ENCODE measurements at regions not wholly inside any gene's neighbourhood (a gene's known extent, or its start where the extent isn't known, plus 50 kb on each side); places are given as distances from the start of the nearest gene placed in this dataset.

DNA sequence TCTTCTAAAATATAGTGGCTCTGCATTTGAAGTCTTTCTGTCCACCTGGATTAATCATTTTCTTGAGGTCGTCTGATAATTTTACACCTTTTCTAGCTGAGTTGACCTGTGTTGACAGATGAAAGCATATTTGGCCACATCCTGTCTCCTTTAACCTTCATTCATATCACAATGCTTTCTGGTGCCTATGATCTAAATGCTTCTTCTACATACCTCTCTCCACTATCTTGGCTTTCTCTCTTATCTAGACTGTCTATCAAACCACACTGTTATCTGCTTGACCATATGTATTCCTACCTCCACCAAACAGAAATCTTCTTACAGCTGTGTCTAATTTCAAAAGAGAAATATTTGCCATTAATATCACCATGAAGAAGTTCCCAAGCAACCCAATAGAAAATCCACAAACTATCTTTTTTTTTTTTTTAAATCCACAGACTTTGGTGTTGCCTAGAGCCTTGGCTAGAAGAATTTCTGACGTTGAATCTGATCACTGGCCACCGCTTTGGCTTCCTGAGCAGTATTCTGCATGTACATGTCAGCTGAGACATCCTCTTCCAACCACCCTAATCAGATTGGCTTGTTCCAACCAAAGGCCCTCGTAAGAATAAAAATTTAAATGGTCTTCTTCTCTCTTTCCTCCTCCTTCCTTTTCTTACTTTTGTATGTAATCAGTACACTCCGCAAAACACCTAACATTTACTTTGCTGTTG lies 66.3 kb upstream of the SP4 start:
- DNase-seq (ENCODE audit: low read depth) = no peak

DNA sequence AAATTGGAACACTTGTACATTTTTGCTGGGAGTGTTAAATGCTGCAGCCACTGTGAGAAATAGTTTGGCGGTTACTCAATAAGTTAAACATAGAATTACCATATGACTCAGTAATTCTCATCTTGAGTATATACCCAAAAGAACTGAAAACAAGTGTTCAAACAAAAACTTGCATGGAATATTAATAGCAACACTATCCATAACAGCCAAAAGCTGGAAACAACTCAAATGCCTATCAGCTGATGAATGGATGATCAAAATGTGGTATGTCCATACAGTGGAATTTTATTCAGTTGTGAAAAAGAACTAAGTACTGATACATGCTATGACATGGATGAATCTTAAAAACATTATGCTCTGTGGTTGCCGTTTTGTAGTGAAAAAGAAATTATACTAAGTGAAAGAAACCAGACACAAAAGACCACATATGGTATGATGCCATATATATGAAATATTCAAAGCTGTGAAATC lies 63.0 kb upstream of the SP4 start:
- DNase-seq (ENCODE audit: low read depth) = no peak

DNA sequence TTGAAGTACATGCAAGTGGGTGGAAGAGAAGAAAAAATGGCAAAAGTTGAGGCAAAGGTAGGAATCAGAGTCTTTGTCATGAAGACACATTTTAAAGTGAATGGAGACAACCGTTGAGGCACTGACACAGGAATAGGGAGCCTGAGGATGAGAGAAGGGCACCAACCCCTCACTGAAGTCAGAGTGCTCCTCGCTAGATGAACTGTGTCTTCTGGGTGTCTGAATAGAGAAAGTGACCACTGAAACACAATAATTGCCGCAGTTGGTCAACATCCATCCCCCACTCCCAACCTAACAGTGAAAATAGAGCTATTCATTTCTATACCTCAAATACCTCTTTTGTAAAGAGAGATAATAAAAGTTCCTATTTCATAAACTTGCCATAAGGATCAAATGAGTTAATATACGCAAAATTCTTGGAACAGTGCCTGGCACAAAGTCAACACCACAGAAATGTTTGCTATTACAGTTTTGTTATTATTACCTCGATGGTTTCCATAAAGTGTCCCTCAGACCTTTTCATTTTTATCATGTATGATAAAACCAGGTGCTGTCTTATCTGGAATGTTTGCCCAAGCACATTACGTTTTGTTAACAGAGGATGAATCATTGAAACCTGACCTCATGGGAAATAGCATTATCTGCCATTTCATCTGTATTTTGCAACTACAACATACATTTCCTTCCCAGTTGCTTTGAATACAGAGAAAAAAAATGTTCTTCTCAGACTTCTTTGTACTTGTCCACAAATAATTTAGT lies 61.8 kb upstream of the SP4 start:
- no peak for DNase-seq (ENCODE audit: low read depth)

DNA sequence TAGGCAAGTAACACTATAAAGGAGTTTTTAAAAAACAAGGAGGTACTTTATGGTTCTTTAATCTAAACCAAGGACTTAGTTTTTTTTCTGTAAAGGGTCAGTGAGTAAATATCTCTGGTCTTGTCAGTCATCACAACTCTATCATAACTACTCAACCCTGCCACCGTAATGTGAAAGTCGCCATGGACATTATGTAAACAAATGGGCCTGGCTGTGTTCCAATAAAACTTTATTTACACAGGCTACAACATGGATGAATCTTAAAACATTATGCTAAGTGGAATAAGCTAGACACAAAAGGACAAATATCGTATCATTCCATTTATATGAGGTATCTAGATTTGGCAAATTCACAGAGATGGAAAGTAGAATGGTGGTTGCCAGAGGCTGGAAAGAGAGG lies 60.8 kb upstream of the SP4 start:
- DNase-seq (ENCODE audit: low read depth) = no peak

DNA sequence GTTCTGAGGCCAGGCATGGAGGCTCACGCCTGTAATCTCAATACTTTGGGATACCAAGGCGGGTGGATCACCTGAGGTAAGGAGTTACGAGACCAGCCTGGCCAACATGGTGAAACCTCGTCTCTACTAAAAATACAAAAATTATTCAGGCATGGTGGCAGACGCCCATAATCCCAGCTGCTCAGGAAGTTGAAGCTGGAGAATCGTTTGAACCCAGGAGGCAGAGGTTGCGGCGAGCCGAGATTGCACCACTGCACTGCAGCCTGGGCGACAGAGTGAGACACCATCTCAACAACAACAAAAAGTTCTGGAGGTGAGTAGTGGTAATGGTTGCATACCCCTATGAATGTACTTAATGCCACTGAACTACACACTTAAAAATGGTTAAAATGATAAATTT lies 60.3 kb upstream of the SP4 start:
- DNase-seq (ENCODE audit: low read depth) = no peak

DNA sequence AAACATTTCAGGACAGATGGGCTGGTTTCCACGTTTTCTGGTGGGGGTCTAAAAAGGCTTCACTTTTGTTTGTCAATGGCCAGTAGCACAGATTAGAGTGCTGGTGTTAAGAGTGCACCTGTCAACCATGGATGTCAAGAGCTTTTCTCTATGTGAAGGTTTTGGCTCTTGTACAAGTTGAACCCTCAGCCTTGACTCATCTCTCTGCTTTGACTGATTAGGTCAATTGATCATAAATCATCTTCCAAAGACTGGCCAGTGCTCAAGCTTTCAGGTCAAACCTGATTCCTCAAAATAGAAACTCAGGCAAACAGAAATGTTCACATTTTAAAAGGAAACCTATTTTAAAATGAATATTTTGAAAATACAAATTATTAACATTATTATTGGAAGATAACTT lies 59.6 kb upstream of the SP4 start:
- no peak for DNase-seq (ENCODE audit: low read depth)

DNA sequence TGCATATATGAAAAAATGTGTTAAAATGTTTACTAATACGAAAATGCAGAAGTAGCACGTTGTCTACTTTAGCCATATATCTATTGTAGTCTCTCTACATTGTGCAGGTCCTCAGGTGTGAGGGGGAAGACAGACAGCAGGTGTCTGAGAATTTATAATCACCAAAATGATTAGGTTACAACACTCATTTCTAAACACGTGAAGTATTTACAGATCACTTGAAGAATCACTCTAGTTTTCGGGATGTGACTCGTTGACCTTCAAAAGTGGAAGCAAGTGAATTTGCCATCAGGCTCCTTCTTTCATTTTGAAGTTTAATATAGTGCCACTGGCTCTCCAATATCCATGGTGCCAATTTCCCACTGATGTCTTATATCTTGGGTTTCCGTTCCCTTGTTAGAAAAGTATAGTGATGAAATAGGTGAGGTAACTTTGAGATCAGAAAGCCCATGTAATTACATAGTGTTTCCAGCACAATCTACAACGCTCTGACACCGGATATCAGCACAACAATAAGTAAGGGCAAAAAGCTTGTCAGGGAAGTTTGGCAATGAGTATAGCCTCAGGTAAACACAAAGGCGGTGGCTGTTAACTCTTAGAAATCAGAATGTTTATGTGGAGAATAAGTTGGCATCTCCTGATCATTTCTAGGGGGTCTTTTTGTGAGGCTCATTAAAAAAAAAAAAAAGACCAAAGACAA lies 57.5 kb upstream of the SP4 start:
- DNase-seq (ENCODE audit: low read depth) = no peak

DNA sequence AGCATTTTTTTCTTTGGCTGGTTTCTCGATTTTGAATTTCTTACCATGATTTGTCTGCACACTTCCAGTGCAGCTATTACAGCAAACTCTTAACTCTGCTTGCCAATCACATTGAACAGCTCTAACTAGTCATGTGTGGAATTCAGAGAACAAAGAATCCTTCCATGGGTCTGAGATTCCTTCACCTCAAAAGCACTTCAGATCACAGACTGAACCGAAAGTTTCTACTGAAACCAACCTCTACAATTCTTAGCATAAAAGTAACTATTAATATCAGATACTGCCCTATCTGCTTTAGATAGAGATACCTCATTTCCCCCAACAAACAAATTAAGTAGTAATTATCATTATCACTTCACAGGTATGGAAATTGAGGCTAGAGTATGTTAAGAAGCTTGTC lies 56.5 kb upstream of the SP4 start:
- no peak for DNase-seq (ENCODE audit: low read depth)

DNA sequence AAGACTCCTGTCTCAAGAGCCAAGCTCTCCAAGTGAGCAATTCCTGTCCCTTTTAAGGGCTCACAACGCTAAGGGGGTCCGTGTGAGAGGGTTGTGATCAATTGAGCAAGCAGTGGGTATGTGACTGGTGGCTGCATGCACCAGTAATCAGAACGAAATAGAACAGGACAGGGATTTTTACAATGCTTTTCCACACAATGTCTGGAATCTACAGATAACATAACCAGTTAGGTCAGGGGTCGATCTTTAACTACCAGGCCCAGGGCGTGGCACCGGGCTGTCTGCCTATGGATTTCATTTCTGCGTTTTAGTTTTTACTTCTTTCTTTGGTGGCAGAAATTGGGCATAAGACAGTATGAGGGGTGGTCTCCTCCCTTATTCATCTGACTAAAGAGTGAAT lies 54.9 kb upstream of the SP4 start:
- no peak for DNase-seq (ENCODE audit: low read depth)

DNA sequence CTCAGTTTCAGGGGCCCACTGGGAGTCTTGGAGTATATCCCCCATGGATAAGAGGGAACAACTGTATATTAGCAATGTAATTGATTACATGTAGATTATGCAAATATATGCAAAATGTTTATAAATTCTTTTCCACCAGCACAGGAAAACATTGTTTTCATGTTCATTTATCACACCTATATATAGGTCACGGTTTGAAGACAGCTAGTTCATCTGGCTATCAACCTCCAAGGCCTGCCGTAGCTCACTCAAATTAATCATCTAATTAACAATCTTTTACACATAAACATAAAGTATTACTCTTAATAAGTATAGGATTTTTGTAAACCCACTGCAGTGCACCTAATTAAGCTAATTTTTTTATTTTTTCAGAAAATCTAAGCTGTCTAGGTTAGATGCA lies 53.7 kb upstream of the SP4 start:
- DNase-seq (ENCODE audit: low read depth) = no peak

DNA sequence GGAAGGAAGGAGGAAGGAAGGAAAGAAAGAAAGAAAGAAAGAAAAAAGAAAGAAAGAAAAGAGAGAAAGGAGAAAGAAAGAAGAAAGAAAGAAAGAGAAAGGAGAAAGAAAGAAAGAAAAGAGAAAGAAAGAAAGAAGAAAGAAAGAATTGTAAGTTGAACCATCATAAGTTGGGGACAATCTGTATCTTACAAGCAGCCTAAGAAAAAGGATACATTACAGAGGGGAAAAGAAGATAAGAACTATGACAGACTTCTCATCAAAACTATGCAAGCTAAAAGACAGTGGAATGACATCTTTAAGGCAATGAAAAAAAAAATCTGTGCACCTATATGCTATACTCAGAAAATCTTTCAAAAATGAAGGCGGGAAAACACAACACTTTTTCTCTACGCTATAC lies 50.3 kb upstream of the SP4 start:
- DNase-seq (ENCODE audit: low read depth) = no peak
